ENCODE measurements at regions not wholly inside any gene's neighbourhood (a gene's known extent, or its start where the extent isn't known, plus 50 kb on each side); places are given as distances from the start of the nearest gene placed in this dataset.

DNA sequence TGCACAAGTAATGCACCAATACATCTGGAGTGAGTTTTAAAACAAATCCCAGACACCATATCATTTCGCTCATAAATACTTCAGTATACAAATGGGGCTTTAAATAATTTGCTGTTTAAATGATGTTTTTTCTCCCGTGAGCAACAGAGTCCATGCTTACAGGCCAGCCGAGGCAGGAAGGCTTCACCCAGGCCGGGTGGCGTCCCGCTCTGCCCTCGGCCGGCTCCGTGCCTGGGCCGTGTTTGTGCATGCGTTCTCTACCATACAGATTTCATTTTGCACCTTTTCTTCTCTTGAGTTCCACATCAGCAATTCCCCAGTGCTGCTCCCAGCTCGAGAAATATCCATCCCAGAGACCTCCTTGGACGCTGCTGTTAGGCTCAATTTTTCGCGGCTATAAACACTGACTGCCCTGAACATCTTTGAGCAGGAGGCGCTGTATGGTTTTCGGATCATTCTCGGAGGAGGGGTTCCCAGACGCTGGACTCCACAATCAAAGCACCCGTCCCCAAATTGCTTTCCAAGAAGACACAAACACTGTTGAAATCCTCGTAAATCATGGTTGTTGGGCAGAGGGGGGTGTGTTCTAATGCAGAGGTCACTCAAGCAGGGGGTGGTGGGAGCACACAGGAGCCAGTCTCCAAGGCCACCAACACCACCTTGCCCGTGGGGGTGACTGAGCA is 91.6 kb downstream of the MICALL2 start:
- ATAC-seq: peak; percentile 4; the same call in 2 of the 3 replicates
- no peak for TF ChIP-seq ZNF565 (CRISPR knock-in tag; conservative IDR thresholded peaks at IDR 0.05; ENCODE audit: low read depth)
- TF ChIP-seq OSR1 (CRISPR knock-in tag; IDR thresholded peaks at IDR 0.05): no peak
- TF ChIP-seq ARNTL (CRISPR knock-in tag; IDR thresholded peaks at IDR 0.05; ENCODE audit: borderline replicate concordance, low read depth): no peak
- TF ChIP-seq, protein P1, sequence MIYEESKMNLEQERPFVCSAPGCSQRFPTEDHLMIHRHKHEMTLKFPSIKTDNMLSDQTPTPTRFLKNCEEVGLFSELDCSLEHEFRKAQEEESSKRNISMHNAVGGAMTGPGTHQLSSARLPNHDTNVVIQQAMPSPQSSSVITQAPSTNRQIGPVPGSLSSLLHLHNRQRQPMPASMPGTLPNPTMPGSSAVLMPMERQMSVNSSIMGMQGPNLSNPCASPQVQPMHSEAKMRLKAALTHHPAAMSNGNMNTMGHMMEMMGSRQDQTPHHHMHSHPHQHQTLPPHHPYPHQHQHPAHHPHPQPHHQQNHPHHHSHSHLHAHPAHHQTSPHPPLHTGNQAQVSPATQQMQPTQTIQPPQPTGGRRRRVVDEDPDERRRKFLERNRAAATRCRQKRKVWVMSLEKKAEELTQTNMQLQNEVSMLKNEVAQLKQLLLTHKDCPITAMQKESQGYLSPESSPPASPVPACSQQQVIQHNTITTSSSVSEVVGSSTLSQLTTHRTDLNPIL (CRISPR knock-in tag; IDR thresholded peaks at IDR 0.05; ENCODE audit: low read depth): no peak
- TF ChIP-seq, protein P2, sequence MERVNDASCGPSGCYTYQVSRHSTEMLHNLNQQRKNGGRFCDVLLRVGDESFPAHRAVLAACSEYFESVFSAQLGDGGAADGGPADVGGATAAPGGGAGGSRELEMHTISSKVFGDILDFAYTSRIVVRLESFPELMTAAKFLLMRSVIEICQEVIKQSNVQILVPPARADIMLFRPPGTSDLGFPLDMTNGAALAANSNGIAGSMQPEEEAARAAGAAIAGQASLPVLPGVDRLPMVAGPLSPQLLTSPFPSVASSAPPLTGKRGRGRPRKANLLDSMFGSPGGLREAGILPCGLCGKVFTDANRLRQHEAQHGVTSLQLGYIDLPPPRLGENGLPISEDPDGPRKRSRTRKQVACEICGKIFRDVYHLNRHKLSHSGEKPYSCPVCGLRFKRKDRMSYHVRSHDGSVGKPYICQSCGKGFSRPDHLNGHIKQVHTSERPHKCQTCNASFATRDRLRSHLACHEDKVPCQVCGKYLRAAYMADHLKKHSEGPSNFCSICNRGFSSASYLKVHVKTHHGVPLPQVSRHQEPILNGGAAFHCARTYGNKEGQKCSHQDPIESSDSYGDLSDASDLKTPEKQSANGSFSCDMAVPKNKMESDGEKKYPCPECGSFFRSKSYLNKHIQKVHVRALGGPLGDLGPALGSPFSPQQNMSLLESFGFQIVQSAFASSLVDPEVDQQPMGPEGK (CRISPR knock-in tag; IDR thresholded peaks at IDR 0.05; ENCODE audit: borderline replicate concordance): no peak
- TF ChIP-seq, protein P3, sequence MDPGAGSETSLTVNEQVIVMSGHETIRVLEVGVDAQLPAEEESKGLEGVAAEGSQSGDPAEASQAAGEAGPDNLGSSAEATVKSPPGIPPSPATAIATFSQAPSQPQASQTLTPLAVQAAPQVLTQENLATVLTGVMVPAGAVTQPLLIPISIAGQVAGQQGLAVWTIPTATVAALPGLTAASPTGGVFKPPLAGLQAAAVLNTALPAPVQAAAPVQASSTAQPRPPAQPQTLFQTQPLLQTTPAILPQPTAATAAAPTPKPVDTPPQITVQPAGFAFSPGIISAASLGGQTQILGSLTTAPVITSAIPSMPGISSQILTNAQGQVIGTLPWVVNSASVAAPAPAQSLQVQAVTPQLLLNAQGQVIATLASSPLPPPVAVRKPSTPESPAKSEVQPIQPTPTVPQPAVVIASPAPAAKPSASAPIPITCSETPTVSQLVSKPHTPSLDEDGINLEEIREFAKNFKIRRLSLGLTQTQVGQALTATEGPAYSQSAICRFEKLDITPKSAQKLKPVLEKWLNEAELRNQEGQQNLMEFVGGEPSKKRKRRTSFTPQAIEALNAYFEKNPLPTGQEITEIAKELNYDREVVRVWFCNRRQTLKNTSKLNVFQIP (CRISPR knock-in tag; IDR thresholded peaks at IDR 0.05; ENCODE audit: borderline replicate concordance, low read depth): no peak
- TF ChIP-seq TCF4 (CRISPR knock-in tag; IDR thresholded peaks at IDR 0.05; ENCODE audit: borderline replicate concordance): no peak
- no peak for TF ChIP-seq ZNF8 (CRISPR knock-in tag; IDR thresholded peaks at IDR 0.05)
- TF ChIP-seq, protein P4, sequence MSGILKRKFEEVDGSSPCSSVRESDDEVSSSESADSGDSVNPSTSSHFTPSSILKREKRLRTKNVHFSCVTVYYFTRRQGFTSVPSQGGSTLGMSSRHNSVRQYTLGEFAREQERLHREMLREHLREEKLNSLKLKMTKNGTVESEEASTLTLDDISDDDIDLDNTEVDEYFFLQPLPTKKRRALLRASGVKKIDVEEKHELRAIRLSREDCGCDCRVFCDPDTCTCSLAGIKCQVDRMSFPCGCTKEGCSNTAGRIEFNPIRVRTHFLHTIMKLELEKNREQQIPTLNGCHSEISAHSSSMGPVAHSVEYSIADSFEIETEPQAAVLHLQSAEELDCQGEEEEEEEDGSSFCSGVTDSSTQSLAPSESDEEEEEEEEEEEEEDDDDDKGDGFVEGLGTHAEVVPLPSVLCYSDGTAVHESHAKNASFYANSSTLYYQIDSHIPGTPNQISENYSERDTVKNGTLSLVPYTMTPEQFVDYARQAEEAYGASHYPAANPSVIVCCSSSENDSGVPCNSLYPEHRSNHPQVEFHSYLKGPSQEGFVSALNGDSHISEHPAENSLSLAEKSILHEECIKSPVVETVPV (CRISPR knock-in tag; IDR thresholded peaks at IDR 0.05): no peak
- no peak for TF ChIP-seq ZC3H10 (CRISPR knock-in tag; IDR thresholded peaks at IDR 0.05)
- TF ChIP-seq RARB (CRISPR knock-in tag; IDR thresholded peaks at IDR 0.05): no peak
- TF ChIP-seq TOX (CRISPR knock-in tag; IDR thresholded peaks at IDR 0.05; ENCODE audit: borderline replicate concordance): no peak
- no peak for TF ChIP-seq ESRRG (CRISPR knock-in tag; IDR thresholded peaks at IDR 0.05)
- TF ChIP-seq GLIS3 (CRISPR knock-in tag; IDR thresholded peaks at IDR 0.05): no peak

DNA sequence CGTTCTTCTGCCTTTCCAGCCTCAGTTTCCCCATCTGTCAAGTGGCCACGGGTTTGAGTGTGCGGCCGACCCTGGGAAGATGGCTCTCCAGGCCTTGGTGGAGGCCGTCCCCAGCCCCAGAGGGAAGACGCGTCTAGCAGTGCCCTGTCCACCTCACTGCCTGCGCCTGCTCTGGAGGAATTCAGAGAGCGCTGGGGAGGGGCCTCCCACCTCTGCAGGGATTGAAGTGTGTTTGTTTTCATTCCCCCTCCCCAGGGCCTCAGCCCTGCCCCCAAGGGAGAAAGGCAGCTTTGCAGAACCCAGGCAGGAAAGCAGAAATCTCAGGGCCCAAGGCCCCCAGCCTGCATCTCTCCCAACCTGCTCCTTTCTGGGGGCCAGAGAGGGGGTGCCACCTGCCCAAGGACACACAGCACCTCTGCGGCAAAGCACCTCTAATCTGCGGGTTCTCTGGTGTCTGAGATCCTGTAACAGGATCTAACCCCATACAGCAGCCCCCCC is 91.0 kb downstream of the MICALL2 start:
- no peak for ATAC-seq
- no peak for TF ChIP-seq RARB (CRISPR knock-in tag; IDR thresholded peaks at IDR 0.05)
- TF ChIP-seq BACH2 (CRISPR knock-in tag; IDR thresholded peaks at IDR 0.05; ENCODE audit: borderline replicate concordance): no peak
- TF ChIP-seq ZFP30 (CRISPR knock-in tag; IDR thresholded peaks at IDR 0.05): no peak
- TF ChIP-seq, protein P2 (CRISPR knock-in tag; IDR thresholded peaks at IDR 0.05; ENCODE audit: borderline replicate concordance): no peak
- no peak for TF ChIP-seq SNAI2 (CRISPR knock-in tag; IDR thresholded peaks at IDR 0.05)
- TF ChIP-seq ZNF565 (CRISPR knock-in tag; conservative IDR thresholded peaks at IDR 0.05; ENCODE audit: low read depth): no peak
- TF ChIP-seq, protein P5, sequence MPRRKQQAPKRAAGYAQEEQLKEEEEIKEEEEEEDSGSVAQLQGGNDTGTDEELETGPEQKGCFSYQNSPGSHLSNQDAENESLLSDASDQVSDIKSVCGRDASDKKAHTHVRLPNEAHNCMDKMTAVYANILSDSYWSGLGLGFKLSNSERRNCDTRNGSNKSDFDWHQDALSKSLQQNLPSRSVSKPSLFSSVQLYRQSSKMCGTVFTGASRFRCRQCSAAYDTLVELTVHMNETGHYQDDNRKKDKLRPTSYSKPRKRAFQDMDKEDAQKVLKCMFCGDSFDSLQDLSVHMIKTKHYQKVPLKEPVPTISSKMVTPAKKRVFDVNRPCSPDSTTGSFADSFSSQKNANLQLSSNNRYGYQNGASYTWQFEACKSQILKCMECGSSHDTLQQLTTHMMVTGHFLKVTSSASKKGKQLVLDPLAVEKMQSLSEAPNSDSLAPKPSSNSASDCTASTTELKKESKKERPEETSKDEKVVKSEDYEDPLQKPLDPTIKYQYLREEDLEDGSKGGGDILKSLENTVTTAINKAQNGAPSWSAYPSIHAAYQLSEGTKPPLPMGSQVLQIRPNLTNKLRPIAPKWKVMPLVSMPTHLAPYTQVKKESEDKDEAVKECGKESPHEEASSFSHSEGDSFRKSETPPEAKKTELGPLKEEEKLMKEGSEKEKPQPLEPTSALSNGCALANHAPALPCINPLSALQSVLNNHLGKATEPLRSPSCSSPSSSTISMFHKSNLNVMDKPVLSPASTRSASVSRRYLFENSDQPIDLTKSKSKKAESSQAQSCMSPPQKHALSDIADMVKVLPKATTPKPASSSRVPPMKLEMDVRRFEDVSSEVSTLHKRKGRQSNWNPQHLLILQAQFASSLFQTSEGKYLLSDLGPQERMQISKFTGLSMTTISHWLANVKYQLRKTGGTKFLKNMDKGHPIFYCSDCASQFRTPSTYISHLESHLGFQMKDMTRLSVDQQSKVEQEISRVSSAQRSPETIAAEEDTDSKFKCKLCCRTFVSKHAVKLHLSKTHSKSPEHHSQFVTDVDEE (CRISPR knock-in tag; IDR thresholded peaks at IDR 0.05): no peak
- TF ChIP-seq, protein P1 (CRISPR knock-in tag; IDR thresholded peaks at IDR 0.05; ENCODE audit: low read depth): no peak
- TF ChIP-seq TOX (CRISPR knock-in tag; IDR thresholded peaks at IDR 0.05; ENCODE audit: borderline replicate concordance): no peak

Data from SK-N-SH treated with all-trans-retinoic acid at 6 μM for 48 hours (cell line).